Right cardiac atrium (tissue), 5 donors: ENCODE measurements at regions not wholly inside any gene's neighbourhood (a gene's known extent, or its start where the extent isn't known, plus 50 kb on each side); places are given as distances from the start of the nearest gene placed in this dataset.

Experiments used
- ATAC-seq, 2 donors: fragments of 200-7000 bp; cut with Tn5 transposase; one replicate each; pipeline versions ENCODE4 v1.8.0 to v1.9.1; 2020; ENCODE audit warnings: moderate library complexity in 2 of 2, mild to moderate bottlenecking in 1 of 2
- DNase-seq, 3 donors: peaks; one replicate each; pipeline ENCODE4 v3.0.0-alpha.2; 2020
- H3K27ac ChIP-seq: one replicate; pipeline ENCODE4 v1.5.1; 2013; ENCODE audit warnings: mild to moderate bottlenecking, low read length, control low read depth, moderate library complexity
- H3K27me3 ChIP-seq: one replicate; pipeline ENCODE4 v1.6.1; 2013; ENCODE audit not compliant: control insufficient read depth, insufficient read depth
- H3K4me1 ChIP-seq: one replicate; pipeline ENCODE4 v1.6.1; 2013; ENCODE audit warnings: low read length; ENCODE audit not compliant: control insufficient read depth, insufficient read depth
- H3K4me3 ChIP-seq: one replicate; pipeline ENCODE4 v1.5.1; 2013; ENCODE audit warnings: low read length, control low read depth
- H3K9me3 ChIP-seq: one replicate; pipeline ENCODE4 v1.6.1; 2013; ENCODE audit warnings: low read length; ENCODE audit not compliant: control insufficient read depth
- WGBS: extraction: QIAGEN DNeasy Blood & Tissue Kit; methylation state at CpG from one replicate; pipeline ENCODE4 v1.1.7; 2013; 5-methylcytosine and 5-hydroxymethylcytosine counted together
- intact Hi-C, 4 donors: fragments of 100-400 bp; cut with DNase I; formaldehyde crosslinking; loops; one replicate each; pipeline versions ENCODE4 v1.11.0 to v1.14.0; 2022 to 2023
- donor health status: healthy with polysubstance abuse.
- donor health status: DM: no; HTN: yes; CAD: no.
- donor health status: DM: no; HTN: no; CAD: no.
- donor health status: DM: no; HTN: yes; CAD: no; lungs with severe emphysema.
- donor health status: DM: yes; HTN: yes; CAD: no.

DNA sequence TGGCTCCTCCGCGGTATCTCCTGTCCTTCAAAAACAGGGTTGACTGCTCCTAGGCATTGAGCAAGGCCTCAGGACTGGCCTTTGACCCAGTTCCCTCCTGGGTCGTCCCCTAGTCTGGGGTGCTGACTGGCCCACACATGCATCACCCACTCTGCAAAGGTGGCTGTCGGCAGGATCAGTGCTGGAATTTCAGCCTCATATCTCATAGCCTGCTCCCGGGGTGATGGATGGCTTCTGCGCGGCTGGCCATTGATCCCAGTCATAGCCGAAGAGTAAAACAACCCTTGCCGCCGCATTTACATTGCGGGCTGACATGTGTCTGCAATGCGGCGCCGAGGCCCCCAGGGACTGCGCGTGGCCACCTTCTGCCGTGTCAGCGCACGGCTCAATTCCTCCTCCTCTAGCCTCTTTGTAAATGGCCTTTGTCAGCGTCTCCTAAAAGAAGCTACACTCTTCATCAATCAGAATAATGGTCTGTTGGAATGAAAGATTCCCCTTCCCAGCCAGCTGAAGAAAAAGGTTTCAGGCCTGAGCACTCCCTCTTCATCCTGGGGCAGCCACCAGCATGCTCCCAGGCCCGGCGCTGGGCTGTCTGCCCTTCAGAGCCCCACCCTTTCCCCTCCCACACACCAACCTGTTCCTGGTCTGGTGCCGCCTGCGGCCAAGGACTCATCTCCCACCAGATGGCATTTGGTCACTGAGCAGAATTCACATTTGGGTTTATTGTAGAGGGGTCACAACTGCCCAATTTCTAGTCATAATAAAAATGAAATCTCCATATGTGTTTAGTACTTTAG, 159.0 kb downstream of the PJA2 start:
- Histone ChIP-seq H3K9me3 (no peaks in the 10 kb centered on the region), H3K4me3 (no peak overlapping the region), H3K27ac (no peak overlapping the region), H3K4me1 (peaks cover 3% of the 10 kb centered on the region), H3K27me3 (no peaks in the 10 kb centered on the region)
- ATAC-seq, result no peak
- no peak for DNase-seq
- intact Hi-C loops, result no loop called here
- WGBS, result 87% methylated on average over 24 of the region's 24 CpGs

DNA sequence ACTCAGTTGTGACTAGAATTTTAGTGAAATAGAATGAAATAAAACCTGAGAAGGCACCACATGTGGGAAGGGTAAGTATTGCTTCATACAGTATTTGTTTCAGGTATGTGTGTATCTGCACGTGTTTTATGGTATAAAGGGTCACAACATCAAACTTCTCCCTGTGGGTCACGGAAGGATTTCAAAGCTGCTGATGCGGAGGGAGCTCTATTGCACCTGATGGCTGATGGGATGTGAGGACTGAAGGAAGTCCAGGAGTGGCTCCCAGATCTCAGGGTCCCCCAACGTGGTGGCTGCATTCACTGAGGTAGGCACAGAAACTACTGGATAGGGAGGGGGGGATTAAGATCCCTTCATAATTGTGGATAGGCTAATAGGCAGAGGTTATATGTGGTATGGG, 159.7 kb downstream of the PJA2 start:
- intact Hi-C loops, result no loop called here
- H3K9me3 ChIP-seq, result no peaks in the 10 kb centered on the region
- ATAC-seq, result no peak
- H3K4me1 ChIP-seq, result peaks cover 3% of the 10 kb centered on the region
- H3K27me3 ChIP-seq, result no peaks in the 10 kb centered on the region
- 95% methylated on average over 4 of the region's 4 CpGs for WGBS
- no peak overlapping the region for H3K4me3 ChIP-seq
- H3K27ac ChIP-seq, result no peak overlapping the region
- no peak for DNase-seq

GRCh38 chr5:109249126-109249525, 160.6 kb downstream of the PJA2 start:
- intact Hi-C loops, result no loop called here
- H3K4me1 ChIP-seq, result peaks cover 1% of the 10 kb centered on the region

GRCh38 chr5:109247986-109248385, 161.8 kb downstream of the PJA2 start:
- no peak for ATAC-seq
- no peak overlapping the region for H3K4me3 ChIP-seq
- no peaks in the 10 kb centered on the region for H3K27me3 ChIP-seq
- H3K4me1 ChIP-seq, result no peaks in the 10 kb centered on the region
- H3K27ac ChIP-seq, result no peak overlapping the region
- DNase-seq, result no peak
- intact Hi-C loops, result no loop called here
- no peaks in the 10 kb centered on the region for H3K9me3 ChIP-seq

More at GRCh38 chr5:109249126-109249525, 160.6 kb downstream of the PJA2 start:
- Histone ChIP-seq H3K27me3 (no peaks in the 10 kb centered on the region), H3K9me3 (no peaks in the 10 kb centered on the region), H3K4me3 (no peak overlapping the region), H3K27ac (no peak overlapping the region)
- 89% methylated on average over 1 of the region's 1 CpG for WGBS
- no peak for ATAC-seq
- no peak for DNase-seq

GRCh38 chr5:109246841-109247592, 162.8 kb downstream of the PJA2 start:
- no peak for ATAC-seq
- intact Hi-C loops, result no loop called here
- no peaks in the 10 kb centered on the region for H3K4me1 ChIP-seq
- no peaks in the 10 kb centered on the region for H3K27me3 ChIP-seq
- no peak overlapping the region for H3K4me3 ChIP-seq
- no peak for DNase-seq
- H3K27ac ChIP-seq, result no peak overlapping the region
- 96% methylated on average over 7 of the region's 7 CpGs for WGBS
- no peaks in the 10 kb centered on the region for H3K9me3 ChIP-seq
